B cell (primary cell): ENCODE measurements at regions not wholly inside any gene's neighbourhood (a gene's known extent, or its start where the extent isn't known, plus 50 kb on each side); places are given as distances from the start of the nearest gene placed in this dataset.

Experiments used
- ATAC-seq: fragments of 200-7000 bp; cut with Tn5 transposase; one replicate; pipeline ENCODE4 v1.10.0; 2021; ENCODE audit warnings: low read depth, mild to moderate bottlenecking, moderate number of reproducible peaks, moderate library complexity
- CTCF ChIA-PET: fragments of 350-600 bp; sonication (Branson Sonifier 250); formaldehyde crosslinking; loops from one replicate; lab custom pipeline; 2021; ENCODE audit warnings: antibody characterized with exemption, inconsistent platforms; lab: Charles Lee
- POLR2A ChIA-PET: fragments of 350-600 bp; sonication (Branson Sonifier 250); formaldehyde crosslinking; loops from one replicate; lab custom pipeline; 2021; ENCODE audit warnings: antibody characterized with exemption; lab: Charles Lee
- DNase-seq: peaks from one replicate; pipeline ENCODE4 v3.0.0; 2013
- H2AFZ ChIP-seq: 2 replicates; pipeline ENCODE4 v1.6.1; 2012; ENCODE audit warnings: mild to moderate bottlenecking, low read depth, low read length; ENCODE audit not compliant: insufficient read depth, poor library complexity, severe bottlenecking
- H3K27ac ChIP-seq, 2 donors: 1 replicate in 1 of 2; 2 replicates in 1 of 2; pipeline ENCODE4 v1.5.1; 2012 to 2013; ENCODE audit warnings: low read length in 2 of 2, mild to moderate bottlenecking in 2 of 2, moderate library complexity in 1 of 2
- H3K27me3 ChIP-seq, 4 experiments: fragments of 200-600 bp in 1 of 4; sonication (generic) in 1 of 4; replicated peaks in 1 of 4; 1 replicate in 2 of 4; 2 replicates in 2 of 4; pipeline versions ENCODE4 v1.6.1 to v1.7.0; 2013 to 2016; ENCODE audit warnings: low read length in 3 of 4, mild to moderate bottlenecking in 2 of 4, mixed read lengths in 1 of 4, moderate library complexity in 1 of 4; ENCODE audit not compliant: insufficient read depth in 4 of 4, control insufficient read depth in 3 of 4; ENCODE audit errors: control extremely low read depth in 1 of 4
- H3K36me3 ChIP-seq, 2 experiments: replicated peaks in 1 of 2; 1 replicate in 1 of 2; 2 replicates in 1 of 2; pipeline versions ENCODE4 v1.6.1 to v1.7.1; 2013; ENCODE audit warnings: low read length in 1 of 2; ENCODE audit not compliant: insufficient read depth in 2 of 2, control insufficient read depth in 1 of 2; ENCODE audit errors: control extremely low read depth in 1 of 2, extremely low read depth in 1 of 2
- H3K4me1 ChIP-seq, 2 donors: fragments of 200-600 bp in 1 of 2; sonication (generic) in 1 of 2; 1 replicate in 1 of 2; 2 replicates in 1 of 2; pipeline versions ENCODE4 v1.5.1 to v1.6.1; 2013 to 2017; ENCODE audit warnings: low read length in 2 of 2; ENCODE audit not compliant: control insufficient read depth in 2 of 2, insufficient read depth in 2 of 2
- H3K4me2 ChIP-seq: replicated peaks from 2 replicates; pipeline ENCODE3; 2012; ENCODE audit warnings: mild to moderate bottlenecking, low read depth, low read length; ENCODE audit not compliant: poor library complexity, severe bottlenecking
- H3K4me3 ChIP-seq, 5 experiments: fragments of 200-600 bp in 1 of 5; sonication (generic) in 1 of 5; 1 replicate in 3 of 5; 2 replicates in 2 of 5; pipeline versions ENCODE4 v1.5.1 to v1.7.0; 2011 to 2016; ENCODE audit warnings: low read length in 4 of 5, mild to moderate bottlenecking in 4 of 5, low read depth in 2 of 5, control low read depth in 1 of 5, moderate library complexity in 1 of 5; ENCODE audit not compliant: insufficient read depth in 1 of 5; ENCODE audit errors: control extremely low read depth in 1 of 5, extremely low read depth in 1 of 5
- H3K79me2 ChIP-seq: fragments of 200-600 bp; sonication (generic); one replicate; pipeline ENCODE4 v1.6.0; 2016; ENCODE audit warnings: low read length; ENCODE audit not compliant: control insufficient read depth, insufficient read depth
- H3K9ac ChIP-seq: fragments of 200-600 bp; sonication (generic); 2 replicates; pipeline ENCODE4 v1.6.1; 2017; ENCODE audit warnings: mild to moderate bottlenecking, low read length, moderate library complexity
- H3K9me3 ChIP-seq, 3 donors: one replicate each; pipeline versions ENCODE4 v1.6.1 to v1.7.1; 2013; ENCODE audit warnings: low read length in 2 of 3; ENCODE audit not compliant: control insufficient read depth in 2 of 3, insufficient read depth in 1 of 3; ENCODE audit errors: control extremely low read depth in 1 of 3
- H4K20me1 ChIP-seq: 2 replicates; pipeline ENCODE4 v1.6.0; 2012; ENCODE audit warnings: mild to moderate bottlenecking, low read length; ENCODE audit not compliant: insufficient read depth, control insufficient read depth, poor library complexity, severe bottlenecking
- H3K27ac Mint-ChIP-seq: one replicate; pipeline ENCODE4 v1.8.0; 2021; ENCODE audit warnings: mixed read lengths
- H3K27me3 Mint-ChIP-seq: one replicate; pipeline ENCODE4 v1.8.0; 2021; ENCODE audit warnings: mixed read lengths
- H3K4me1 Mint-ChIP-seq: one replicate; pipeline ENCODE4 v1.8.0; 2021; ENCODE audit warnings: mixed read lengths
- H3K4me3 Mint-ChIP-seq: one replicate; pipeline ENCODE4 v1.8.0; 2021; ENCODE audit warnings: mixed read lengths
- H3K9me3 Mint-ChIP-seq: one replicate; pipeline ENCODE4 v1.8.0; 2022; ENCODE audit warnings: mixed read lengths; ENCODE audit not compliant: insufficient read depth
- EZH2 ChIP-seq: IDR thresholded peaks from 2 replicates; pipeline ENCODE4 v1.6.1; 2012; ENCODE audit warnings: borderline replicate concordance, low read depth, mild to moderate bottlenecking, moderate library complexity, low read length; ENCODE audit not compliant: insufficient read depth, poor library complexity, severe bottlenecking
- WGBS: methylation state at CpG from one replicate; pipeline ENCODE4 v1.1.5; 2013; ENCODE audit warnings: missing lambda C conversion rate; ENCODE audit not compliant: insufficient coverage; 5-methylcytosine and 5-hydroxymethylcytosine counted together
- intact Hi-C: fragments of 100-400 bp; cut with micrococcal nuclease; formaldehyde crosslinking; loops from one replicate; pipeline ENCODE4 v1.10.0; 2022
- TF ChIP-seq, protein P1 (sequence below): fragments of 200-600 bp; IDR thresholded peaks from one replicate; pipeline ENCODE4 v1.8.0; 2022; ENCODE audit warnings: antibody characterized with exemption, mild to moderate bottlenecking

DNA sequence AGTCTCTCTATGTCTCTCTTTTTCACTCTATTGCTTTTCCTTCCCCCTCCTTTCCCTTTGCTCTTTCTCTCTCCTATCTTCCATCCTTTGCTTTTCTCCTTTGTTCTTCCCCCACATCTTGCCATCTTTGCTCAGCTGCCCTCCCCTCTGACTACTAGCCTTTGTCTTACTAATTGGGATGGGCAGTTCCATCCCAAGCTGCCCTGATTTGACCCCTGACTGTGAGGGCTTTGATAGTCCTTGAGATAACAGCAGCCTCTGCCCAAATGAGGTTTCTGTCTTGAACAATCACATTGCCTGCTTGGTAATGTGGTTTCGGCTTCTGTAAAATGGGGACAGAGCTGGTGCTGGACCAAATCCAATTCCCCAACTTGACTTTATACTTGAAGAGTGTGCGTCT is 327.7 kb downstream of the DHX35 start:
- H4K20me1 ChIP-seq, result no peaks in the 10 kb centered on the region
- TF ChIP-seq, protein P1, sequence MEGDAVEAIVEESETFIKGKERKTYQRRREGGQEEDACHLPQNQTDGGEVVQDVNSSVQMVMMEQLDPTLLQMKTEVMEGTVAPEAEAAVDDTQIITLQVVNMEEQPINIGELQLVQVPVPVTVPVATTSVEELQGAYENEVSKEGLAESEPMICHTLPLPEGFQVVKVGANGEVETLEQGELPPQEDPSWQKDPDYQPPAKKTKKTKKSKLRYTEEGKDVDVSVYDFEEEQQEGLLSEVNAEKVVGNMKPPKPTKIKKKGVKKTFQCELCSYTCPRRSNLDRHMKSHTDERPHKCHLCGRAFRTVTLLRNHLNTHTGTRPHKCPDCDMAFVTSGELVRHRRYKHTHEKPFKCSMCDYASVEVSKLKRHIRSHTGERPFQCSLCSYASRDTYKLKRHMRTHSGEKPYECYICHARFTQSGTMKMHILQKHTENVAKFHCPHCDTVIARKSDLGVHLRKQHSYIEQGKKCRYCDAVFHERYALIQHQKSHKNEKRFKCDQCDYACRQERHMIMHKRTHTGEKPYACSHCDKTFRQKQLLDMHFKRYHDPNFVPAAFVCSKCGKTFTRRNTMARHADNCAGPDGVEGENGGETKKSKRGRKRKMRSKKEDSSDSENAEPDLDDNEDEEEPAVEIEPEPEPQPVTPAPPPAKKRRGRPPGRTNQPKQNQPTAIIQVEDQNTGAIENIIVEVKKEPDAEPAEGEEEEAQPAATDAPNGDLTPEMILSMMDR, result no peak
- no peak for TF ChIP-seq EZH2
- H3K27ac ChIP-seq, result no peak overlapping the region
- CTCF ChIA-PET, result interaction anchor here (0.6 to 4.6 kb wide), 6 partner anchors 21 to 584 kb away, joined by 3 to 33 read pairs (median 4); no protein-coding TSS in a partner anchor
- no peak overlapping the region for H2AFZ ChIP-seq
- intact Hi-C loops, result no loop called here
- Mint-ChIP-seq H3K9me3 (peaks cover 3% of the 10 kb centered on the region), H3K4me3 (no peak overlapping the region), H3K4me1 (peaks cover 3% of the 10 kb centered on the region), H3K27me3 (peaks cover 4% of the 10 kb centered on the region), H3K27ac (no peak overlapping the region)
- ATAC-seq, result no peak
- DNase-seq, result no peak
- H3K4me1 ChIP-seq, result no peaks in the 10 kb centered on the region
- no peak overlapping the region for H3K4me3 ChIP-seq
- 83% methylated on average over 1 of the region's 2 CpGs for WGBS
- no peak overlapping the region for H3K4me2 ChIP-seq
- peaks cover 0 to 5% (median 1%) of the 10 kb centered on the region in 3 donors for H3K9me3 ChIP-seq
- POLR2A ChIA-PET, result no interaction called here
- H3K9ac ChIP-seq, result no peak overlapping the region
- H3K27me3 ChIP-seq, result peaks cover 0 to 3% (median 0%) of the 10 kb centered on the region in 4 experiments
- H3K79me2 ChIP-seq, result no peaks in the 10 kb centered on the region
- no peaks in the 10 kb centered on the region for H3K36me3 ChIP-seq

DNA sequence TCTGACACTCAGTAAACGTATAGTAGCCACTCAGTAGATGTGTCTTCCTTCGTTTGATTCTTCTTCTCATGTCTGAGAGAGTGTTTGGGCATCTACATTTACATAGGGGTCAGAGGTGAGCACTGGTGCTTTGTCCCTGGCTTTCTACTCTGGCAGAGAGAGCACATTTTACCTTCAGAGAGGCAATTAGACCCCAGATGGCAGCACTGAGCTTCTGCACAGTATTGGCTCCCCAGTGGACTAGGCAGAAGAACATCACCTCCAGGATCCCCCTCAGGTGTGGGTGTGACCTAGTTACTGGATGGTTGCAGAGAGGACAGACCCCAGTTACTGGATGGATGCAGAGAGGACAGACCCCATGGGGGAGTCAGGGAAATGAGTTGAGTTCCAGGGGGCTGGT is 327.2 kb downstream of the DHX35 start:
- Histone ChIP-seq H2AFZ (no peak overlapping the region), H3K9ac (no peak overlapping the region), H3K4me1 (no peaks in the 10 kb centered on the region), H3K79me2 (no peaks in the 10 kb centered on the region), H3K4me2 (no peak overlapping the region), H3K9me3 (peaks cover 0 to 5% (median 1%) of the 10 kb centered on the region in 3 donors), H3K36me3 (no peaks in the 10 kb centered on the region), H3K27ac (no peak overlapping the region), H3K4me3 (no peak overlapping the region), H4K20me1 (no peaks in the 10 kb centered on the region), H3K27me3 (peaks cover 0 to 1% (median 0%) of the 10 kb centered on the region in 4 experiments)
- CTCF ChIA-PET, result interaction anchor here (0.6 to 4.6 kb wide), 8 partner anchors 12 to 585 kb away, joined by 3 to 33 read pairs (median 4); no protein-coding TSS in a partner anchor
- POLR2A ChIA-PET, result no interaction called here
- 62% methylated on average over 2 of the region's 2 CpGs for WGBS
- Mint-ChIP-seq H3K9me3 (peaks cover 3% of the 10 kb centered on the region), H3K4me1 (peaks cover 3% of the 10 kb centered on the region), H3K4me3 (no peak overlapping the region), H3K27me3 (peaks cover 4% of the 10 kb centered on the region), H3K27ac (no peak overlapping the region)
- ATAC-seq, result no peak
- intact Hi-C loops, result no loop called here
- peak; percentile 38 for DNase-seq
- TF ChIP-seq, protein P1, result peak; percentile 46
- no peak for TF ChIP-seq EZH2
